ENCODE measurements at regions not wholly inside any gene's neighbourhood (a gene's known extent, or its start where the extent isn't known, plus 50 kb on each side); places are given as distances from the start of the nearest gene placed in this dataset.
"Not testable (repeated sequence)": the region's sequence is repeated elsewhere in the genome, so short reads cannot be mapped to it uniquely, and the experiment has no call there.

DNA sequence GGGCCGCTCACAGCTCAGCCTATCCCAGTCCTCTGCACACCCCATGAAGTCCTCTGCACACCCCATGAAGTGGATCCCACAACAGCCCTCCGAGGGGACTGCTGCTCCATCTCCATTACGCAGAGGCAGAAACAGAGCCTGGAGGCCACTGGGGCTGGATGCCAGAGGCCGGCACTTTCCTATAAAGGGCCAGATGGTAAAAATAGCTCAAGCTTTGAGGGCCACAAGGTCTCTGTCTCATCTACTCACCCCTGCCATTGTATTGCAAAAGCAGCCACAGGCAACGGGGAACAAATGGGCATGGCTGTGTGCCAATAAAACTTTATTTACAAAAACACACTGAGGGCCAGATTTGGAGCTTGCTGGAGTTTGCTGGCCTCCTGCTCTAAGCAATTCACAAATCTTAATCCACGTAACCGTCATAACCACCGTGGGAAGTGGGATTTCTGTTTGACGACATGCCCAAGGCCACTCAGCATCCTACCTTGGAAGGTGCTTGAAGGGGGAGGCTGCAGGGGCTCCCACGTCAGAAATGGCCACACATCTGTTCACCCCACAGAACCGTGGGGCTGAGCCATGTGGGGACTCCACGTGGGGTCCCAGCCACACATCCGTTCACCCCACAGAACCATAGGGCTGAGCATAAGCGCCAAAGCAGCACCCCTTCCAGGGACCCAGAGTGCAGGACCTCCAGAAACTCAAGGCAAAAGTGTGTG, 92.0 kb downstream of the NCOR2 start:
- DNase-seq (ENCODE audit: low read depth), result no peak

DNA sequence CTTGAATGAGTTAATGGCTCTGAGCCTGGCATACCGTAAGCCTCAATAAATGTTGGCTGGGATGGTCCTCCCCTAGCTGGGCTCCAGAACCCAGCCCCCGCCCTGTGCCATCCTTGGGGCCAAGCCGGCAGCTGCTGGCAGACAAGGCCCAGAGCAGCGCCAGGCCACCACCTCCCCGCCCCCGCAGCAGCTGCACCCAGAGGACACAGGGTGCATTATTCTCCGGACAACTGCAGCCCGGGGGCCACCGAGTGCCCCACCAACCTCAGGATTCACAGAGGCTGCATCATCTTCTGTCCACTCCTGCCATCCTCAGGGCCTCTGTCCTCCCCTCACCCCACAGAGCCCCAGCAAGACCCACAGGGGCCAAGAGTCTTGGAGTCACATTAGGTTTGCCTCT, 92.7 kb downstream of the NCOR2 start:
- DNase-seq (ENCODE audit: low read depth), result no peak

DNA sequence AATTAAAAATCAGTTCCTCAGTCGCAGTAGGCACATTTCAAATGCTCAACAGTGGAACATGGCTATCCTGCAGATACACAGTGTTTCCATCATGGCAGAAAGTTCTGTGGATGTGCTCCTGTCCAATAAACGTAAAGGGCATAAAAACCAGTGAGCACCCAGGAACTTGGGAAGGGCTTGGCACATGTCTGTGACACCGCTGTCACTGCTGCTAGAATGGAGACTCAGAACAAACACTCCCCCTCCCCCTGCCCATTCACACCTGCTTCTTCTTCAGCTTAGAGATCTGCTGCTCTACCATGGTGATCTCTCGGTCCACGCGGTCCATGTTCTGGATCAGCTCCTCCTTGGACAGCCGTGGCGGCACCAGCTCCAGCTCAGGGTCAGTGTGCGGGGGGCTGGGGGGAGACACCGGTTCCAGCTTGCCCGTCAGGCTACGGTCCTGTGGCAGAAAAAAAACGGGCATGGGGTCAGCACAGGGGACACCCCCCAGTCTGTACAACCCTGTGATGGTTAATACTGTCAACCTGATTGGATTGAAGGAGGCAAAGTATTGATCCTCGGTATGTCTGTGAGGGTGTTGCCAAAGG, 94.6 kb downstream of the NCOR2 start:
- DNase-seq (ENCODE audit: low read depth), result no peak

DNA sequence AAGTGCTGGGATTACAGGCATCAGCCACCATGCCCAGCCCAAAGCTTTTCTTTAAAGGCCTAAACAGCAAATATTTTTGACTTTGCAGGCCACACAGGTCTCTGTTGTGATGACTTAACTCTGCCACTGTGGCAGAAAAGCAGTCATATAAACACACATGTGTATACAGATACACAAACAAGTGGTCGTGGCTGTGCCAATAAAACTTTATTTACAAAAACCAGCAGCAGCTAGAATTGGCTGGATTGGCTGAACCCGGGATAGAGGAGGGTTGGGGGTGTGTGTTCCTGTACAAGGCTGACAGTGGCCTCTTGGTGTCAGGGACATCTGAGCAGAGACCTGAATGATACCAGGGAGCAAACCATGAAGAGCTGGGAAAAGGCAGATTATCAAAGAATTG, 95.6 kb downstream of the NCOR2 start:
- DNase-seq (ENCODE audit: low read depth), result no peak

DNA sequence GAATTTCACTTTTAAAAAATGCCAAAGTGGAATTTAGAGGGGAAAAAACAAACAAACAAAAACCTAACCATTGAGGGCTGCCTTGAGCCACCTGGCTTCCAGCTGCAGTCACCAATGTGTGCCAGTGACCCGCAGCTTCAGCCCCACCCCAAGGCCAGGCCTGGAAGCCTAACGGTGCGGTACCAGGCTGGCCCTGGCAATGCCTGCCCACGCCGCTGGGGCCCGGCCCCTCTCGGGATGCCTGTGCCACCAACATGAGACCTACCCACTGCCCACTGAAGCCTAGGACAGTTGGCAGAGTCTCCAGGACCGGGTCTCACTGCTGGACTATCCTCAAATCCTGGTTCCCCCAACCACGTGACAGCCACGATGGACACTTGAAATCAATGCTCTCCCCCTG, 96.6 kb downstream of the NCOR2 start:
- DNase-seq (ENCODE audit: low read depth), result no peak

DNA sequence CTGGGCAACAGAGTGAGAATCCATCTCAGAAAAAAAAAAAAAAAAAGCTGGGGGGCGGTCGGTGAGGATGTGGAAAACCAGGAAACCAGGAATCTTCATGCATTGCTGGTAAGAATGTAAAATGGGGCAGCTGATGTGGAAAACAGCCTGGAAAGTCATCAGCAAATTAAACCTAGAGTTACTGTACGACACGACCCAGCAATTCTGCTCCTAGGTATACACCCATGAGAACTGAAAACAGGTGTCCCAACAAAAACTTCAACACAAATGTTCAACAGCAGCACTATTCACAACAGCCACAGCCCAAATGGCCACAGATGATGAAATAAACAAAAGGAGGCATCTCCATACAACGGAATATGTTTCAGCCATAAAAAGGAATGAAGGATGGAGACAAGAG, 97.3 kb downstream of the NCOR2 start:
- no peak for DNase-seq (ENCODE audit: low read depth)

DNA sequence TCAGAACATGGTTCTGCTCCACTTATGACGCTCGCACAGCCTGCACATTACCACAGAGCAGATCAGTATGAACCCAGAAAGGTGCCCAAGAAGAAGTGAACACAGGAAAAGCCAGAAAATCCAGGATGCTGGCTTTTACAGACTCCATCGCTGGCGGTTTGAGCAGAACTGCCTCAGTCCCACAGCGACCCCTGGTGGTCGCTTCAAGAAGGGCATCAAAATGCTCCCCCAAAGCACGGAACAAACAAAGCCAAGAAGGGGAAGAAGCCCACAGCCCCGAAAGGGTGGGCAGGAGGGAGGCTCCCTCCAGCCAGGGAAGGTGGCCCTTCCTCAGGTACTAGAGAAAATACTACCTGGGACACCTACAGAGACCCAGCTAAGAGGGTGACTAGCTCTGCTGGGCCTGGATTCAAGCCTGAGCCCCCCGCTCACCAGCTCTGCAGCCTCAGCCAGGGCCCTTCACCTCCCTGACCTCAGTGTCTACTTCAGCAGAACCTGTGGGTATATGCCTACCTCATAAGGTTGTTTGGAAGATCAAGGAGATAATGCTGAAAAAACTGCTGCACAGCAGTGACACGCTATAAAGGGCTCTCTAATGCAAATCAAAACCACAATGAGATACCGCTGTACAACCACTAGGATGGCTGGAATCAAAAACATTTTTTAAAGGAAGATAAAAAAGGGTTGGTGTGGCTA, 98.1 kb downstream of the NCOR2 start:
- DNase-seq (ENCODE audit: low read depth), result no peak

DNA sequence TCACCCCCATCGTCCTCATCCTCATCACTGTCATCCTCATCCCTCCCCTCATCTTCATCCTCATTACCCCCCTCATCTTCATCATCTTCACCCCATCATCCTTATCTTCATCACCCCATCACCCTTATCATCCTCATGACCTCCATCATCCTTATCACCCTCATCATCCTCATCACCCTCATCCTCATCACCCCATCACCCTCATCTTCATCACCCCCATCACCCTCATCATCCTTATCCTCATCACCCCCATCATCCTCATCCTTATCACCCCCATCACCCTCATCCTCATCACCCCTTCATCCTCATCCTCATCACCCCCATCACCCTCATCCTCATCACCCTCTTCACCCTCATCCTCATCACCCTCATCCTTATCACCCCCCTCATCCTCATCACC, 99.9 kb downstream of the NCOR2 start:
- not testable (repeated sequence) for DNase-seq (ENCODE audit: low read depth)

DNA sequence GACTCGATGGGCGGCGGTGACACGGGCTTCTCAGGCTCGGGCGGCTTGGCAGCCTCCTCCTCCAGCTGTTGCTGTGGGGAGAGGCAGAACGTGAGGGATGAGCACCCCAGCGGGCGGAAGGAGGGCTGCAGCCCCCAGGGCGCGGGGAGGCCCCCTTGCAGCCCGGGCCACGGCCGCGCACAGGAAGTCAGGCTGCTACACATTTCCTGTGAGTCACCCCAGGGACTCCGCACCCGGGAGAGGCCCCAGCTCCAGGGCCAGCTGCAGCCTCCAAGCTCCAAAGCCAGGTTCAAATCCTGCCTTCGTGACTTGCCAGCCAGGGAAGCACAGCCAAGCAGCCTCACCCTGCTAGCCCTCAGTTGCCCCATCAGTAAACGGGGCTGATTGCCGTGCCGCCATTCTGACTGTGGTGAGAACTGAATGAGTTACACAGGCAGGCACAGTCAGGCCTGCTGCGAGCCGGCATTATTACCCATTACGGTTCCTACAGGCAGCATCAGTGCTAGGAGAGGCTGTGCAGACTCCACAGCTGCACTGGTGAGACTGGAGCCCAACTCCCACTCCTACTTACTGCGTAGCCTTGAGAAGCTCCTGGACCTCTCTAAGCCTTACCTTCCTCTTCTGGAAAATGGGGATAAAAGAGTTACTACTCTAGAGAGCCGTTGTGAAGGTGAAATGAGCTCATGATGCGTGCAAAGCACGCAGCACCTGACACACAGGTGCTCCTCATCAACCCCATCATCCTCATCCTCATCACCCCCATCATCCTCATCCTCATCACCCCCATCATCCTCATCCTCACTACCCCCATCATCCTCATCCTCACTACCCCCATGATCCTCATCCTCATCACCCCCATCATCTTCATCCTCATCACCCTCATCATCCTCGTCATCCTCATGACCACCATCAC, 100.9 kb downstream of the NCOR2 start:
- DNase-seq (ENCODE audit: low read depth), result peak; percentile 77

DNA sequence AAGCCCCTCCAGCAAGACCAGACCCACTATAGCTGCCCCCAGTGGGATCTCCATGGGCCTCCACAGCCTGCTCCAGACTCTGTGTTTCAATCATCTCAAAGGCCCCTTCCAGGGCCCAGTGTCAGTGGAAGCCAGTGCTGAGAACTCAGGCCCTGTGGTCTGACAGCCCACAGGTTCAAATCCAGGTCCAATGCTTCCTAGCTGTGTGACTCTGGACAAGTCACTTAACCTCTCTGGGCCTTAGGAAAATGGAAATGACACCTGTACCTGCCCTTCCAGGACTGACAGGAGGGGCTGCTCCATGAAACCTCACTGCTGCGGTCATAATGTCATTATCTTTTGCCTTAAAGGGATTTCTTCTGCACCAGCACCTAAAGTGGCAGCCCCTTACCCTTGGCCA, 101.9 kb downstream of the NCOR2 start:
- no peak for DNase-seq (ENCODE audit: low read depth)

DNA sequence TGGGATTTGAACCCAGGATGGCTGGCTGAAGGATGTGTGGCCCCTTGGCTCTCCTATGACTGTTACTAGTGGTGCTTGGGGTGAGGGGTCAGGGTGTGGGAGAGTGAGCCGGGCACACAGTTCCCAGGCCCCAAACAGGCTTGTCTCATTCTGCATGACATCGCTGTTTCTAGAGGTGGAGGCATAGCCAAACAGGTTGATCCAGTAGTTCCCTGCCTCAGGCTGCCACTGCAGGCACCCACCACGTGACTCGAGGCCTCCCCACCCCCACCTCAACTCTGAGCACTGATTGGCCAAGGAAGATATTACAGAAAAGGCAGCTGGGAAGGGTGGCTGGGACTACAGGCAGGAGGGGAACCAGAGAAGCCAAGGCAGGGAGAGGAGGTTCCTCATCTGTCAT, 102.6 kb downstream of the NCOR2 start:
- no peak for DNase-seq (ENCODE audit: low read depth)

DNA sequence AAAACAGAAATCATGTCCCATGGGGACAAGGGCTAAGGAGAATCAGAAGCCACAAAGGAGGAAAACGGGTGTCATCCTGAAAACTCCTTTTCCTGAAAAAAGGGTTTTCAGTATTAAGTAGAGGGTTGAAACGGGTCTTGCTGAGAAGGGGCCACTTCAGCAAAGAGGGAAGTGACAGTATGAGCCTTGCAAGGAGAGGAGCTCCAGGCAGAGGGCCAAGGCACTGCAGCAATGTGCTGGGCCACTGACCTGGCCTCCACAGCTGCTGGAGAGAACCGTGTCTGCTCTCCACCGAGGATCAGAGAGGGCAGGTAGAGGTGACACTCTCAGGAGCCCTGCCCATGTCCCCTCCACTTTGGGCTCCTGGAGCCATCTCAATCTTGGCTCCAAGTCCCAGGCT, 103.3 kb downstream of the NCOR2 start:
- no peak for DNase-seq (ENCODE audit: low read depth)

DNA sequence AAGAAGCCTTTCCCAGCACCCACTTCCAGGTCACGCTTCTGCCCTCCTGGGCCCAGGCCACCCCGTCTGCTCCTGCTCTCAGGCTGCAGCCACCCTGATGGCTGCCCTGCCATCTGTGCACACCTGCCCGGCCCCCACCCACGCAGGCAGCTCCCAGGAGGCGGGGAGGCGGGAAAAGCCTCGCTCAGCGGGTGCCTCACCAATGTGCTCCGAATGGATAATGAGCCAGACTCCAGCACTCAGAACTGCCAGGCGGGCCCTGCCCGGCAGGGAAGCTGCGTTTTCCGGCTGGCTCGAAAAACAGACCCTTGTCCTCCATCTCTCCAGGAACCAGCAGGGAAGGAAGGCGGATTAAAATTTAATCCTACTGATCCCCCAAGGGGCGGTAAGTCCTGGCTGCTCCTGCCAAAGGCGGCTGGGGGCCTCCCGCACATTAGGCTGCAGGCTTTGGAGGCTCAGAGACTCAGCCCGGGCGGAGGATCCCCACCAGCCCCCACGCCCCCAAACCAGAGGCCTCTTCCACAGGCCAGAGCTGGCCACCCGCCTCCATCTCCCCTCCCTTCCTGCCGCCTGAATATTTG, 104.0 kb downstream of the NCOR2 start:
- DNase-seq (ENCODE audit: low read depth), result no peak

DNA sequence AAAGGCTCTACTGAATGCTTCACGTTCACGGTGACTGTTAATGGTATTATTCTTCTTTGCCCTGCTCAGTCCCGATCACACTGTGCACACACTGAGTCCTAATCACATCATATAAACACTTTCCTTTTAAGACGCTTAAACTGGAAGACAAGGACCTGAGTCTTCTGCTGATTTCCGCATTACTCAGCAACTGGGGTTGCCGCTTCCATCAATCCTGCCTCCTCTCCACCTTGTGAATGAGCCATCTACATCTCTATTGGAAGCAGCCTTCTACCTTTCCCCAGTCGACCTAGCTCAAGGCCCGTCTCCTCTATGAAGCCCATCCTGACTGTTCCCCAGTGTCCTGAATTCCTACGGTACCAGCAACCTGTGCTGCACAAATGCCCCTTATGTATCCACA, 104.7 kb downstream of the NCOR2 start:
- no peak for DNase-seq (ENCODE audit: low read depth)

DNA sequence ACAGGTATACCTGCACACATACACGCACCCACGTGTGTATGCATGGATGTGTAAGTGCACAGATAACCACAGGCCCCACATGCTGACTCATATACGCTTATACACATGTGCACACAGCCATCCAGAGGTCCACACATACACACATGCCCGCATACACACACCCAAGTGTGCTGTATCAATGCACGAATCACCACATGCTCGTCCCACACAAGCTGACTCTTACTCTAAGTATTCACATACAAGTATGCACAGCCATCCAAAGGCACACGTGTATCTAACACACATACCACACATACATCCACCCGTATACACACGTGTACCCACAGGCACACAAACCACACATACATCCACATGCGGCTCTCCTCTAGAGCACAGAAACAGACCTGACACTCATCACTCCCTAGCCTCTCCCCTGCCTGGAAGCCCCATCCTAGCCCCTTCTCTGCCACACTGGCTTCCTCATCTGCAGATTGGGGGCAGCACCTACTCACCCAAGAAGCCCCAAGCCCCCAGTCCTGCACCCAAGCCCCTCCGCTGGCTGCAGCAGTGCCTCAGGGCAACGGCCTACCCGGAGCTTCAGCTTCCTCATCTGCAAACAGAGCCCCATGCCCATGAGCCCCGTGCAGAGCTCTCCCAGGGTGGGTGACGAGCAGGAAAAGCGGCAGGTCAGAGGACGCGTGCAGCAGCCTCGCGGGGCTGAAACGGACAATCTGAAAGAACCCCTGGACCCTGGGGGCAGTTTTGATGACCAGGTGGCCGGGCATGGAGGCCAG, 105.4 kb downstream of the NCOR2 start:
- no peak for DNase-seq (ENCODE audit: low read depth)

DNA sequence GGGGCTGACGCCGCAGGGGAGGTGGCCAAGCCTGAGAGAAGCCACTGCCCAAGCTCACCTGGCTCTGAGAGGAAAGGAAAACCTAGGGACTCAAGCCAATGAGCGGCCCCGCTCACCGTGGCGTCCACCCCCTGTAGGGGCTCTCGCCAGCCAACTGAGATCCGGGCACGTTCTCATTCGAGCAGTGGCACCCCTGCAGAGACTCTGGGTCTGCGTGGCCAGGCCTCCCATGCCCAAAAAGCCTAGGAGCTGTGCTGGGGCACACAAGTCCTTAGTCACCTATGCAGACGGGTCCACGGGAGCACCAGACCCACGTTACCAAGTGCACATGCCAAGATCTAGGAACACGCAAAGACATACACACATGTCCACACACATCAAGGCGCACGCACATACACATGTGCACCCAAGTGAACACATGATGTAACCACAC, 106.2 kb downstream of the NCOR2 start:
- no peak for DNase-seq (ENCODE audit: low read depth)

DNA sequence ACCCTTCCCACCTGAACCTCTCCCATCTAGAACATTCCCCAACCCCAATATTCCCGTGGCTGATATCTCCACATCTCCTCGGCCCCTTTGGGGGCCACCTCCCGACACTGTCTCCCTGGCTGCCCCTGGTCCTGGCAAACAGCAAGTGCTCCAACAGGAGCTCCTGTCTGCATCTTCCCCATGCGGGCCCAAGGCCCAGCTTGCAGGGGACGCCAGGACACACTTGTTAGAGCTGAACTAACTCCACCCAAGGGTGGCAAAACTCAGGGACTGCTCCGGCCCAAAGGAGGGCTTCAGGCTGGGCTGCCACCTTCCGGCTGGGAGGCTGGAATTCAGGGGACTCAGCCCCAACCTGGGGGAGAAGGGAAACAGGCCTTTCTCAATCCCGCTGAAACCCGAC, 106.6 kb downstream of the NCOR2 start:
- DNase-seq (ENCODE audit: low read depth), result no peak

DNA sequence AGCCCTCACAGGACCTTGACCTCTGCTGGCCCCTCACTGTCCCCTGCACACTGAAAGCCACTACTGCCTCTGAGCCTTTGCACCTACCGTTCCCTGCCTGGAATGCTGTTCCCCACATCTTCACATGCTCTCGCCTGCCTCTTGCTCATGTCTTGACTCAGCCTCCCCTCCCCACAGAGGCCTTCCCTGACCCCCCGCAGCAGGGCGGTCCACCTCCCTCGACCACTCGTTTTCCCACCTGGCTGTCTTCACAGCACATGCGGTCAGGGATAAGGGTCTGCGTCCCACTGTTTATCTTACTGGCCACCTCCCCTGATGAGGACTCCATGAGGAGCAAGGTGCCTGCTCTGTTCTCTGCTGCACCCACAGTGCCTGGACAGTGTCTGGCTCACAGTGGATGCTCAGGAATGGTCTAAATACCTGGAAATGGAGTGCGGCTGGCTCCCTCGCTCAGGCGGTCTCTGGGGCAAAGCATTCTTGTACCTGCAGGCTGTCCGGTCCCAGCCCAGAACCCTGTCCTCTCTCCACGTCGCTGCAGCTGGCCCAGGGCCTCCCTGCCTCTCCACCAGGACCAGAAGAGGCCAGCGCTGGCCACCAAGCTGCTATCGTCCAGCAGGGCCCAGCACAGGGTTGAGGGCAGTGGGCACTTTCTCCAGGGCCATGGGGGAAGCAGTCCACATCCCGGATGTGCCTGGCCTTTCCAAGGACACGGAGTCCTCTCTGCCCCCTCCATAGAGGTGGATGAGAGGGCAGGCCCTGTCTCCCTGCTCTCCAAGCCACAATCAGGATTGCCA, 107.4 kb downstream of the NCOR2 start:
- DNase-seq (ENCODE audit: low read depth), result no peak

DNA sequence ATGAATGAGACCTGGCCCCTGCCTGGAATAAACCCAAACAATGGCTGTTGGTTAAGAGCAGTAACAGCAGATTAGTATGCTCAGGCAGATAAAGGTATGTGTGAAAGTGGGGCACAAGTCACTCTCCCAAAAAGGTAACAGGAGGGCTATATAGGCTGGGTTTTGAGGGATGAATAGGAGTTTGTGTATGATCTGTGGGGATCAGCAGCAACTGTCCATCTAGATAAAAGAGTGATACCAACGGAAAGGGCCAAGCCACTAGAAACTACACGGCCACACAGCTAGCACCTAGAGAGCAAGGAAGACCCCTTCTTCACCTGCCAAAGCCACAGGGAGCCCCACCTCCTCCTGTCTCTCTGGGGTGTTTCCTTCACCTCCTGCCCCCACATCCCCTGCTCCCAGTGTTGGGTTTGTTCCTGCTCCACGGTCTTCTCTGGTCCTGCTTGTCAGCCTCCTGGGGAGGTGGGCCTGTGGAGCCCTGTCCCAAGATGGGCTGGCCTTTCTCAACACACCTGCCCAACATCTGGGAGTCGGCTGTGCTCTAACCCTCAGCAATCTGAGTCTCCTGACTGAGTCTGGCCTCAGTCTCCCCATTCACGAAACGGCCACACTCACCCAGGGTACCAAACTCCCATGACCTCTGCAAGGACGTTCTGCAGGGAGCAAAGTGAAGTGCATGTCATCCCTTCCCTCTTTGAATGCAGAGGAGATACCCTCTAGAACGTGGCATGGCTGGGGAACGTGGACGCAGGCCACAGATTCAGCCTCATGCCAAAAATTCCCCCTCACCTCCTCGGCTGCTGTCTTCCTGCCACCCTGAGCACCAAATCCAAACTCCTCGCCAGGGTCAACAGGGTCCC, 108.2 kb downstream of the NCOR2 start:
- DNase-seq (ENCODE audit: low read depth), result no peak
